GM19463 (cell line): ENCODE measurements at regions not wholly inside any gene's neighbourhood (a gene's known extent, or its start where the extent isn't known, plus 50 kb on each side); places are given as distances from the start of the nearest gene placed in this dataset.
A peak's percentile ranks its signal among the peaks of the same experiment; 100 is the strongest.

Source experiments
- ATAC-seq: cut with Tn5 transposase; IDR thresholded peaks from one replicate; pipeline ENCODE4 v1.9.1; 2021; ENCODE audit warnings: mild to moderate bottlenecking, moderate library complexity; ENCODE audit not compliant: unreplicated experiment

- ATAC-seq: no peak
These were observed 146.5 kb upstream of the PUDP start for GRCh38 chrX:7294483-7294882.

GRCh38 chrX:7286168-7286837 is 138.3 kb upstream of the PUDP start:
- ATAC-seq: no peak

- no peak for ATAC-seq
These were observed 137.8 kb upstream of the PUDP start for GRCh38 chrX:7285765-7286164.

GRCh38 chrX:7283741-7284140 is 135.8 kb upstream of the PUDP start:
- ATAC-seq: no peak

- no peak for ATAC-seq
These were observed 132.6 kb upstream of the PUDP start for GRCh38 chrX:7280520-7280919.

- no peak for ATAC-seq
These were observed 124.4 kb upstream of the PUDP start for GRCh38 chrX:7272346-7272745.

GRCh38 chrX:7270933-7271332 is 123.0 kb upstream of the PUDP start:
- no peak for ATAC-seq

- ATAC-seq: no peak
These were observed 122.0 kb upstream of the PUDP start for GRCh38 chrX:7269991-7270390.

GRCh38 chrX:7269589-7269988 is 121.6 kb upstream of the PUDP start:
- ATAC-seq: no peak

- no peak for ATAC-seq
These were observed 118.3 kb upstream of the PUDP start for GRCh38 chrX:7266288-7266687.

- ATAC-seq: peak; percentile 52
These were observed 116.4 kb upstream of the PUDP start for GRCh38 chrX:7264399-7264798.

- ATAC-seq: no peak
These were observed 116.0 kb upstream of the PUDP start for GRCh38 chrX:7263961-7264360.

GRCh38 chrX:7263330-7263729 is 115.4 kb upstream of the PUDP start:
- ATAC-seq: no peak

- no peak for ATAC-seq
These were observed 114.6 kb upstream of the PUDP start for GRCh38 chrX:7262551-7262950.

- peak; percentile 82 for ATAC-seq
These were observed 113.8 kb upstream of the PUDP start for GRCh38 chrX:7261672-7262332.

GRCh38 chrX:7254144-7254543 is 106.2 kb upstream of the PUDP start:
- ATAC-seq: no peak

- ATAC-seq: no peak
These were observed 105.6 kb upstream of the PUDP start for GRCh38 chrX:7253565-7253964.

GRCh38 chrX:7252013-7252610 is 104.2 kb upstream of the PUDP start:
- peak; percentile 49 for ATAC-seq

GRCh38 chrX:7247346-7247745 is 99.4 kb upstream of the PUDP start:
- ATAC-seq: no peak

GRCh38 chrX:7244405-7244804 is 96.5 kb upstream of the PUDP start:
- no peak for ATAC-seq

GRCh38 chrX:7242613-7243012 is 94.7 kb upstream of the PUDP start:
- peak; percentile 98 for ATAC-seq

GRCh38 chrX:7240929-7241328 is 93.0 kb upstream of the PUDP start:
- no peak for ATAC-seq
